DOHH2 (cell line): ENCODE measurements at regions not wholly inside any gene's neighbourhood (a gene's known extent, or its start where the extent isn't known, plus 50 kb on each side); places are given as distances from the start of the nearest gene placed in this dataset.

Experiments used
- EZH2phosphoT487 ChIP-seq: fragments of 200-600 bp; sonication (generic); IDR thresholded peaks from 2 replicates; pipeline ENCODE4 v1.6.1; 2017; ENCODE audit warnings: borderline replicate concordance, mild to moderate bottlenecking, antibody characterized with exemption, low read length, moderate library complexity, mixed read lengths
- TF ChIP-seq, protein P1 (sequence below): fragments of 200-600 bp; sonication (generic); IDR thresholded peaks from one replicate; pipeline ENCODE4 v1.5.1; 2014; ENCODE audit warnings: antibody characterized with exemption, mild to moderate bottlenecking, low read depth, low read length; ENCODE audit not compliant: poor library complexity, severe bottlenecking

GRCh38 chr1:90768826-90769225 is 51.7 kb upstream of the BARHL2 start:
- TF ChIP-seq, protein P1, sequence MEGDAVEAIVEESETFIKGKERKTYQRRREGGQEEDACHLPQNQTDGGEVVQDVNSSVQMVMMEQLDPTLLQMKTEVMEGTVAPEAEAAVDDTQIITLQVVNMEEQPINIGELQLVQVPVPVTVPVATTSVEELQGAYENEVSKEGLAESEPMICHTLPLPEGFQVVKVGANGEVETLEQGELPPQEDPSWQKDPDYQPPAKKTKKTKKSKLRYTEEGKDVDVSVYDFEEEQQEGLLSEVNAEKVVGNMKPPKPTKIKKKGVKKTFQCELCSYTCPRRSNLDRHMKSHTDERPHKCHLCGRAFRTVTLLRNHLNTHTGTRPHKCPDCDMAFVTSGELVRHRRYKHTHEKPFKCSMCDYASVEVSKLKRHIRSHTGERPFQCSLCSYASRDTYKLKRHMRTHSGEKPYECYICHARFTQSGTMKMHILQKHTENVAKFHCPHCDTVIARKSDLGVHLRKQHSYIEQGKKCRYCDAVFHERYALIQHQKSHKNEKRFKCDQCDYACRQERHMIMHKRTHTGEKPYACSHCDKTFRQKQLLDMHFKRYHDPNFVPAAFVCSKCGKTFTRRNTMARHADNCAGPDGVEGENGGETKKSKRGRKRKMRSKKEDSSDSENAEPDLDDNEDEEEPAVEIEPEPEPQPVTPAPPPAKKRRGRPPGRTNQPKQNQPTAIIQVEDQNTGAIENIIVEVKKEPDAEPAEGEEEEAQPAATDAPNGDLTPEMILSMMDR: no peak
- TF ChIP-seq EZH2phosphoT487: no peak
